WTC11 (cell line): ENCODE measurements at regions not wholly inside any gene's neighbourhood (a gene's known extent, or its start where the extent isn't known, plus 50 kb on each side); places are given as distances from the start of the nearest gene placed in this dataset.

ENCODE experiments used
- ATAC-seq: fragments of 200-7000 bp; cut with Tn5 transposase; 2 replicates; pipeline ENCODE4 v1.10.0; 2021; ENCODE audit warnings: mild to moderate bottlenecking, moderate library complexity
- CTCF ChIA-PET: fragments of 300-600 bp; sonication (Branson Sonifier 250); formaldehyde crosslinking; loops from one replicate; lab custom pipeline; 2021; ENCODE audit warnings: antibody characterized with exemption; lab: Charles Lee
- POLR2A ChIA-PET: fragments of 350-600 bp; sonication (Branson Sonifier 250); formaldehyde crosslinking; loops from one replicate; lab custom pipeline; 2021; ENCODE audit warnings: antibody characterized with exemption; lab: Charles Lee
- DNase-seq: peaks from one replicate; pipeline ENCODE4 v3.0.0; 2021; ENCODE audit warnings: low spot score
- H3K27ac Mint-ChIP-seq: 2 replicates; pipeline ENCODE4 v1.8.0; 2021; ENCODE audit warnings: mixed read lengths
- H3K27me3 Mint-ChIP-seq: 2 replicates; pipeline ENCODE4 v1.8.0; 2021; ENCODE audit warnings: low read depth, mild to moderate bottlenecking, moderate library complexity, mixed read lengths
- H3K36me3 Mint-ChIP-seq: 2 replicates; pipeline ENCODE4 v1.8.0; 2021; ENCODE audit warnings: mixed read lengths
- H3K4me1 Mint-ChIP-seq: 2 replicates; pipeline ENCODE4 v1.8.0; 2022; ENCODE audit warnings: mixed read lengths
- H3K4me3 Mint-ChIP-seq: 2 replicates; pipeline ENCODE4 v1.8.0; 2021; ENCODE audit warnings: mild to moderate bottlenecking, moderate library complexity, mixed read lengths
- H3K9me3 Mint-ChIP-seq: 2 replicates; pipeline ENCODE4 v1.8.0; 2021; ENCODE audit warnings: mixed read lengths
- ATF3 ChIP-seq: sonication (generic); formaldehyde crosslinking; conservative IDR thresholded peaks from 2 replicates; pipeline ENCODE4 v1.8.1; 2022; ENCODE audit warnings: mild to moderate bottlenecking, missing genetic modification reagents
- CREB1 ChIP-seq: sonication (generic); formaldehyde crosslinking; IDR thresholded peaks from 2 replicates; pipeline ENCODE4 v1.8.0; 2023; ENCODE audit warnings: mild to moderate bottlenecking, missing genetic modification reagents
- ETV6 ChIP-seq: sonication (generic); formaldehyde crosslinking; IDR thresholded peaks from 2 replicates; pipeline ENCODE4 v1.8.1; 2022; ENCODE audit warnings: mild to moderate bottlenecking, missing genetic modification reagents
- FOXJ3 ChIP-seq: sonication (generic); formaldehyde crosslinking; IDR thresholded peaks from 2 replicates; pipeline ENCODE4 v1.9.0; 2021; ENCODE audit warnings: missing genetic modification reagents, mild to moderate bottlenecking, borderline replicate concordance
- HMGA2 ChIP-seq: fragments of 250-450 bp; sonication (Bioruptor Pico); IDR thresholded peaks from 2 replicates; pipeline ENCODE4 v1.4.0; 2021; ENCODE audit warnings: mild to moderate bottlenecking, moderate library complexity
- HMGXB4 ChIP-seq: sonication (generic); formaldehyde crosslinking; IDR thresholded peaks from 2 replicates; pipeline ENCODE4 v1.8.1; 2023; ENCODE audit warnings: mild to moderate bottlenecking, moderate library complexity, missing genetic modification reagents
- MXD4 ChIP-seq: fragments of 250-450 bp; sonication (Bioruptor Pico); IDR thresholded peaks from 2 replicates; pipeline ENCODE4 v1.8.0; 2021; ENCODE audit warnings: mild to moderate bottlenecking, moderate library complexity, borderline replicate concordance
- NFYB ChIP-seq: sonication (generic); formaldehyde crosslinking; conservative IDR thresholded peaks from 2 replicates; pipeline ENCODE4 v1.8.0; 2022; ENCODE audit warnings: low read depth, missing genetic modification reagents
- PRRX2 ChIP-seq: fragments of 250-450 bp; sonication (Bioruptor Pico); IDR thresholded peaks from 2 replicates; pipeline ENCODE4 v1.8.0; 2021; ENCODE audit warnings: mild to moderate bottlenecking
- RELA ChIP-seq: sonication (generic); formaldehyde crosslinking; IDR thresholded peaks from 2 replicates; pipeline ENCODE4 v1.8.1; 2022; ENCODE audit warnings: missing genetic modification reagents, mild to moderate bottlenecking, borderline replicate concordance
- USF2 ChIP-seq: sonication (generic); formaldehyde crosslinking; IDR thresholded peaks from 2 replicates; pipeline ENCODE4 v1.8.1; 2023; ENCODE audit warnings: mild to moderate bottlenecking, missing genetic modification reagents, moderate library complexity
- ZBTB43 ChIP-seq: sonication (generic); formaldehyde crosslinking; IDR thresholded peaks from 2 replicates; pipeline ENCODE4 v1.8.1; 2023; ENCODE audit warnings: mild to moderate bottlenecking, missing genetic modification reagents
- ZNF121 ChIP-seq: sonication (generic); formaldehyde crosslinking; IDR thresholded peaks from 2 replicates; pipeline ENCODE4 v1.8.0; 2023; ENCODE audit warnings: missing genetic modification reagents
- ZNF416 ChIP-seq: fragments of 250-450 bp; sonication (Bioruptor Pico); IDR thresholded peaks from 2 replicates; pipeline ENCODE4 v1.9.0; 2021; ENCODE audit warnings: mild to moderate bottlenecking, inconsistent platforms
- TF ChIP-seq, protein P1 (sequence below): fragments of 250-450 bp; sonication (Bioruptor Pico); IDR thresholded peaks from 2 replicates; pipeline ENCODE4 v1.9.0; 2021; ENCODE audit warnings: mild to moderate bottlenecking
- TF ChIP-seq, protein P2 (sequence below): sonication (generic); formaldehyde crosslinking; IDR thresholded peaks from 2 replicates; pipeline ENCODE4 v1.8.1; 2023; ENCODE audit warnings: mild to moderate bottlenecking, missing genetic modification reagents, borderline replicate concordance
- TF ChIP-seq, protein P3 (sequence below): sonication (generic); formaldehyde crosslinking; IDR thresholded peaks from 2 replicates; pipeline ENCODE4 v1.8.1; 2022; ENCODE audit warnings: low read depth, missing genetic modification reagents, borderline replicate concordance

GRCh38 chr9:113748135-113748534 lies 128.0 kb upstream of the ZNF618 start:
- ChIA-PET POLR2A (no interaction called here), CTCF (no interaction called here)
- DNase-seq (no peak), ATAC-seq (no peak)
- TF ChIP-seq ZNF416 (CRISPR knock-in tag) = no peak
- TF ChIP-seq, protein P1, sequence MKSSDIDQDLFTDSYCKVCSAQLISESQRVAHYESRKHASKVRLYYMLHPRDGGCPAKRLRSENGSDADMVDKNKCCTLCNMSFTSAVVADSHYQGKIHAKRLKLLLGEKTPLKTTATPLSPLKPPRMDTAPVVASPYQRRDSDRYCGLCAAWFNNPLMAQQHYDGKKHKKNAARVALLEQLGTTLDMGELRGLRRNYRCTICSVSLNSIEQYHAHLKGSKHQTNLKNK = no peak
- TF ChIP-seq MXD4 (CRISPR knock-in tag) = no peak
- no peak for TF ChIP-seq CREB1 (CRISPR knock-in tag)
- TF ChIP-seq RELA (CRISPR knock-in tag) = no peak
- no peak for TF ChIP-seq NFYB (CRISPR knock-in tag)
- no peak for TF ChIP-seq ETV6 (CRISPR knock-in tag)
- no peak for TF ChIP-seq ATF3 (CRISPR knock-in tag)
- TF ChIP-seq FOXJ3 (CRISPR knock-in tag) = no peak
- TF ChIP-seq, protein P2, sequence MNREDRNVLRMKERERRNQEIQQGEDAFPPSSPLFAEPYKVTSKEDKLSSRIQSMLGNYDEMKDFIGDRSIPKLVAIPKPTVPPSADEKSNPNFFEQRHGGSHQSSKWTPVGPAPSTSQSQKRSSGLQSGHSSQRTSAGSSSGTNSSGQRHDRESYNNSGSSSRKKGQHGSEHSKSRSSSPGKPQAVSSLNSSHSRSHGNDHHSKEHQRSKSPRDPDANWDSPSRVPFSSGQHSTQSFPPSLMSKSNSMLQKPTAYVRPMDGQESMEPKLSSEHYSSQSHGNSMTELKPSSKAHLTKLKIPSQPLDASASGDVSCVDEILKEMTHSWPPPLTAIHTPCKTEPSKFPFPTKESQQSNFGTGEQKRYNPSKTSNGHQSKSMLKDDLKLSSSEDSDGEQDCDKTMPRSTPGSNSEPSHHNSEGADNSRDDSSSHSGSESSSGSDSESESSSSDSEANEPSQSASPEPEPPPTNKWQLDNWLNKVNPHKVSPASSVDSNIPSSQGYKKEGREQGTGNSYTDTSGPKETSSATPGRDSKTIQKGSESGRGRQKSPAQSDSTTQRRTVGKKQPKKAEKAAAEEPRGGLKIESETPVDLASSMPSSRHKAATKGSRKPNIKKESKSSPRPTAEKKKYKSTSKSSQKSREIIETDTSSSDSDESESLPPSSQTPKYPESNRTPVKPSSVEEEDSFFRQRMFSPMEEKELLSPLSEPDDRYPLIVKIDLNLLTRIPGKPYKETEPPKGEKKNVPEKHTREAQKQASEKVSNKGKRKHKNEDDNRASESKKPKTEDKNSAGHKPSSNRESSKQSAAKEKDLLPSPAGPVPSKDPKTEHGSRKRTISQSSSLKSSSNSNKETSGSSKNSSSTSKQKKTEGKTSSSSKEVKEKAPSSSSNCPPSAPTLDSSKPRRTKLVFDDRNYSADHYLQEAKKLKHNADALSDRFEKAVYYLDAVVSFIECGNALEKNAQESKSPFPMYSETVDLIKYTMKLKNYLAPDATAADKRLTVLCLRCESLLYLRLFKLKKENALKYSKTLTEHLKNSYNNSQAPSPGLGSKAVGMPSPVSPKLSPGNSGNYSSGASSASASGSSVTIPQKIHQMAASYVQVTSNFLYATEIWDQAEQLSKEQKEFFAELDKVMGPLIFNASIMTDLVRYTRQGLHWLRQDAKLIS (CRISPR knock-in tag) = no peak
- no peak for TF ChIP-seq ZBTB43 (CRISPR knock-in tag)
- H3K4me3 Mint-ChIP-seq = no peak overlapping the region
- H3K4me1 Mint-ChIP-seq = peaks cover 6% of the 10 kb centered on the region
- H3K27ac Mint-ChIP-seq = no peak overlapping the region
- peaks cover 3% of the 10 kb centered on the region; the same call in 1 of the 2 replicates for H3K36me3 Mint-ChIP-seq
- H3K9me3 Mint-ChIP-seq = peaks cover 14% of the 10 kb centered on the region
- H3K27me3 Mint-ChIP-seq = peaks cover 9% of the 10 kb centered on the region

DNA sequence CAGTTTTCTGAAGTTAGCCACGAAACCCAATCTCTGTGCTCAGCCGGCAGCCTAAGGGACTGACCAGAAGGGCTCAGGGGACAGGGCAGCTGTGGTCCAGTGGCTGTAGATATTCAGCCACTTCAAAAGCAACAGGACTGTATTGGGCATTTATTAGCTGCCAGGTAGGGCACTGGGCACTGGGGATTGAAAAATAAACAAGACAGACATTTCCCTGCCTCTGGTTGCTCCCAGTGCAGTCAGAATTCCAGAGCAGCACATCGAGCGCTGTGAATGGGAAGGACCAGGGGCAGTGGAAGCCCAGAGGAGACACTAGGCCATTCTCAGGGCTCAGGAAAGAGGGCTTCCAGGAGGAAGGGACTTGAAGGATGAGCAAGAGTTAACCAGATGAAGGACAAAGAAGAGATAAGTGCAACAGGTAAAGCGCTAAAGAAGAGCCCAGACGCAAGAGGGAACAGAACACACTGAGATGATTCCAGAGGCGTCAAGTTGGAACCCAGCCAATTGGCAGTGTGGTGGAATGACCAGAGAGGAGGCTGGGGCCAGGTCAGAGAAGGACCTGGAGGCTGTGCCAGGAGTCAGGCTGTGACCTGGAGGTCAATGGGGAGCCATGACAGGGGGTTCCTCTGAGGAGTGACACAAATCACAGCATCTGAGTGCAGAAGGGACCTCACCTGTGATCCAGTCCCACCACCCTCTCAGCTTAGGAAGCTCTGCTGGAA lies 122.5 kb upstream of the ZNF618 start:
- no peak overlapping the region for H3K27ac Mint-ChIP-seq
- no peak overlapping the region for H3K4me3 Mint-ChIP-seq
- CTCF ChIA-PET = interaction anchor here (1.6 to 2.3 kb wide), 2 partner anchors 15 to 124 kb away, joined by 3 to 8 read pairs; no protein-coding TSS in a partner anchor
- TF ChIP-seq RELA (CRISPR knock-in tag) (no peak), HMGXB4 (CRISPR knock-in tag) (no peak), USF2 (CRISPR knock-in tag) (no peak), HMGA2 (CRISPR knock-in tag) (no peak), ZNF121 (CRISPR knock-in tag) (no peak), PRRX2 (CRISPR knock-in tag) (no peak), MXD4 (CRISPR knock-in tag) (no peak)
- TF ChIP-seq, protein P3, sequence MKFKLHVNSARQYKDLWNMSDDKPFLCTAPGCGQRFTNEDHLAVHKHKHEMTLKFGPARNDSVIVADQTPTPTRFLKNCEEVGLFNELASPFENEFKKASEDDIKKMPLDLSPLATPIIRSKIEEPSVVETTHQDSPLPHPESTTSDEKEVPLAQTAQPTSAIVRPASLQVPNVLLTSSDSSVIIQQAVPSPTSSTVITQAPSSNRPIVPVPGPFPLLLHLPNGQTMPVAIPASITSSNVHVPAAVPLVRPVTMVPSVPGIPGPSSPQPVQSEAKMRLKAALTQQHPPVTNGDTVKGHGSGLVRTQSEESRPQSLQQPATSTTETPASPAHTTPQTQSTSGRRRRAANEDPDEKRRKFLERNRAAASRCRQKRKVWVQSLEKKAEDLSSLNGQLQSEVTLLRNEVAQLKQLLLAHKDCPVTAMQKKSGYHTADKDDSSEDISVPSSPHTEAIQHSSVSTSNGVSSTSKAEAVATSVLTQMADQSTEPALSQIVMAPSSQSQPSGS = no peak
- no peak for ATAC-seq
- DNase-seq = no peak
- H3K36me3 Mint-ChIP-seq = peaks cover 3% of the 10 kb centered on the region; the same call in 1 of the 2 replicates
- H3K4me1 Mint-ChIP-seq = peaks cover 38% of the 10 kb centered on the region
- POLR2A ChIA-PET = no interaction called here
- peaks cover 17% of the 10 kb centered on the region for H3K27me3 Mint-ChIP-seq
- peaks cover 7% of the 10 kb centered on the region for H3K9me3 Mint-ChIP-seq
